ENCODE measurements at regions not wholly inside any gene's neighbourhood (a gene's known extent, or its start where the extent isn't known, plus 50 kb on each side); places are given as distances from the start of the nearest gene placed in this dataset.

GRCh38 chr4:62301500-62301899 is 1101.4 kb downstream of the ADGRL3 start:
- no peak for DNase-seq

- DNase-seq, result no peak
These were observed 1093.4 kb downstream of the ADGRL3 start for GRCh38 chr4:62293551-62293950.

- no peak for DNase-seq
These were observed 1092.8 kb downstream of the ADGRL3 start for GRCh38 chr4:62292911-62293310.

- DNase-seq, result no peak
These were observed 1088.8 kb downstream of the ADGRL3 start for GRCh38 chr4:62288808-62289541.

GRCh38 chr4:62285026-62285425 is 1084.9 kb downstream of the ADGRL3 start:
- no peak for DNase-seq

- no peak for DNase-seq
These were observed 1079.6 kb downstream of the ADGRL3 start for GRCh38 chr4:62279689-62280088.

GRCh38 chr4:62275470-62275869 is 1075.3 kb downstream of the ADGRL3 start:
- no peak for DNase-seq

GRCh38 chr4:62274782-62275181 is 1074.7 kb downstream of the ADGRL3 start:
- no peak for DNase-seq

GRCh38 chr4:62271107-62271506 is 1071.0 kb downstream of the ADGRL3 start:
- DNase-seq, result no peak

GRCh38 chr4:62269918-62270317 is 1069.8 kb downstream of the ADGRL3 start:
- DNase-seq, result no peak

- DNase-seq, result no peak
These were observed 1063.3 kb downstream of the ADGRL3 start for GRCh38 chr4:62263454-62263853.

- DNase-seq, result no peak
These were observed 1062.5 kb downstream of the ADGRL3 start for GRCh38 chr4:62262676-62263075.

GRCh38 chr4:62260254-62260653 is 1060.1 kb downstream of the ADGRL3 start:
- no peak for DNase-seq

- DNase-seq, result no peak
These were observed 1056.4 kb downstream of the ADGRL3 start for GRCh38 chr4:62256479-62256878.

- no peak for DNase-seq
These were observed 1052.6 kb downstream of the ADGRL3 start for GRCh38 chr4:62252728-62253127.

GRCh38 chr4:62250100-62250499 is 1050.0 kb downstream of the ADGRL3 start:
- DNase-seq, result peak; percentile 0

- no peak for DNase-seq
These were observed 1043.8 kb downstream of the ADGRL3 start for GRCh38 chr4:62243895-62244294.

GRCh38 chr4:62235911-62236310 is 1035.8 kb downstream of the ADGRL3 start:
- DNase-seq, result no peak

GRCh38 chr4:62232814-62233213 is 1032.7 kb downstream of the ADGRL3 start:
- no peak for DNase-seq

- no peak for DNase-seq
These were observed 1031.9 kb downstream of the ADGRL3 start for GRCh38 chr4:62231994-62232393.

GRCh38 chr4:62226082-62226481 is 1026.0 kb downstream of the ADGRL3 start:
- no peak for DNase-seq

GRCh38 chr4:62222121-62222520 is 1022.0 kb downstream of the ADGRL3 start:
- DNase-seq, result no peak

GRCh38 chr4:62210486-62210885 is 1010.4 kb downstream of the ADGRL3 start:
- DNase-seq, result no peak

GRCh38 chr4:62209757-62210485 is 1009.8 kb downstream of the ADGRL3 start:
- DNase-seq, result no peak

GRCh38 chr4:62208921-62209320 is 1008.8 kb downstream of the ADGRL3 start:
- no peak for DNase-seq

Data from NK-92 treated with Interleukin-12 subunit alpha and Interleukin-12 subunit beta, amount 100 ng/mL, for 24 hours (cell line).